SK-N-SH treated with all-trans-retinoic acid at 6 μM for 48 hours (cell line): ENCODE measurements at regions not wholly inside any gene's neighbourhood (a gene's known extent, or its start where the extent isn't known, plus 50 kb on each side); places are given as distances from the start of the nearest gene placed in this dataset.
"Not testable (repeated sequence)": the region's sequence is repeated elsewhere in the genome, so short reads cannot be mapped to it uniquely, and the experiment has no call there.

Experiments used
- ARNTL ChIP-seq: fragments of 450-650 bp; formaldehyde crosslinking; IDR thresholded peaks from 2 replicates; pipeline ENCODE4 v1.5.0; 2020; ENCODE audit warnings: low read depth, mild to moderate bottlenecking, moderate library complexity, borderline replicate concordance
- CREB5 ChIP-seq: fragments of 250-450 bp; sonication (Bioruptor Pico); IDR thresholded peaks from 2 replicates; pipeline ENCODE4 v1.5.1; 2020; ENCODE audit warnings: low read depth, mild to moderate bottlenecking, moderate library complexity
- GLIS3 ChIP-seq: fragments of 250-450 bp; sonication (Bioruptor Pico); IDR thresholded peaks from 2 replicates; pipeline ENCODE4 v1.5.0; 2020; ENCODE audit warnings: mild to moderate bottlenecking, moderate library complexity
- PATZ1 ChIP-seq: fragments of 250-450 bp; sonication (Bioruptor Pico); IDR thresholded peaks from 2 replicates; pipeline ENCODE4 v1.8.0; 2020; ENCODE audit warnings: mild to moderate bottlenecking, moderate library complexity, borderline replicate concordance
- POU6F1 ChIP-seq: fragments of 250-450 bp; sonication (Bioruptor Pico); IDR thresholded peaks from 2 replicates; pipeline ENCODE4 v1.8.0; 2021; ENCODE audit warnings: low read depth, mild to moderate bottlenecking, moderate library complexity, borderline replicate concordance
- PPARA ChIP-seq: fragments of 250-450 bp; sonication (Bioruptor Pico); IDR thresholded peaks from 2 replicates; pipeline ENCODE4 v1.5.0; 2020; ENCODE audit warnings: mild to moderate bottlenecking, borderline replicate concordance
- RARB ChIP-seq: fragments of 250-450 bp; sonication (Bioruptor Pico); IDR thresholded peaks from 2 replicates; pipeline ENCODE4 v1.8.0; 2021; ENCODE audit warnings: mild to moderate bottlenecking, moderate library complexity
- SNAI2 ChIP-seq: fragments of 250-450 bp; sonication (Bioruptor Pico); IDR thresholded peaks from 2 replicates; pipeline ENCODE4 v1.5.0; 2020; ENCODE audit warnings: mild to moderate bottlenecking, moderate library complexity
- TCF4 ChIP-seq: fragments of 250-450 bp; sonication (Bioruptor Pico); IDR thresholded peaks from 2 replicates; pipeline ENCODE4 v1.8.0; 2021; ENCODE audit warnings: mild to moderate bottlenecking, moderate library complexity, borderline replicate concordance
- TSHZ2 ChIP-seq: fragments of 250-450 bp; sonication (Bioruptor Pico); IDR thresholded peaks from 2 replicates; pipeline ENCODE4 v1.5.0; 2020; ENCODE audit warnings: mild to moderate bottlenecking, moderate library complexity
- ZC3H10 ChIP-seq: fragments of 250-450 bp; sonication (Bioruptor Pico); IDR thresholded peaks from 2 replicates; pipeline ENCODE4 v1.5.1; 2021; ENCODE audit warnings: mild to moderate bottlenecking, moderate library complexity
- ZFP3 ChIP-seq: fragments of 250-450 bp; sonication (Bioruptor Pico); IDR thresholded peaks from 2 replicates; pipeline ENCODE4 v1.5.0; 2020; ENCODE audit warnings: mild to moderate bottlenecking, moderate library complexity
- ZNF70 ChIP-seq: fragments of 450-650 bp; formaldehyde crosslinking; IDR thresholded peaks from 2 replicates; pipeline ENCODE4 v1.5.0; 2020; ENCODE audit warnings: mild to moderate bottlenecking, moderate library complexity

GRCh38 chr12:131296651-131297050 lies 342.9 kb downstream of the ADGRD1 start:
- not testable (repeated sequence) for TF ChIP-seq ARNTL (CRISPR knock-in tag); RARB; PATZ1 (CRISPR knock-in tag); CREB5 (CRISPR knock-in tag); ZFP3 (CRISPR knock-in tag); PPARA (CRISPR knock-in tag); POU6F1 (CRISPR knock-in tag); TSHZ2 (CRISPR knock-in tag); SNAI2; GLIS3 (CRISPR knock-in tag); TCF4 (CRISPR knock-in tag); ZNF70 (CRISPR knock-in tag); ZC3H10 (CRISPR knock-in tag)
